ENCODE measurements at regions not wholly inside any gene's neighbourhood (a gene's known extent, or its start where the extent isn't known, plus 50 kb on each side); places are given as distances from the start of the nearest gene placed in this dataset.

- DNase-seq = no peak
Measured at GRCh38 chr10:62453274-62453673, 79.1 kb downstream of the ZNF365 start.

- no peak for DNase-seq
Measured at GRCh38 chr10:62454687-62455397, 80.7 kb downstream of the ZNF365 start.

- DNase-seq = no peak
Measured at GRCh38 chr10:62456611-62457101, 82.5 kb downstream of the ZNF365 start.

- no peak for DNase-seq
Measured at GRCh38 chr10:62457196-62457595, 83.0 kb downstream of the ZNF365 start.

GRCh38 chr10:62457598-62457997 is 83.4 kb downstream of the ZNF365 start:
- no peak for DNase-seq

GRCh38 chr10:62459072-62459471 is 84.9 kb downstream of the ZNF365 start:
- no peak for DNase-seq

GRCh38 chr10:62459500-62459899 is 85.3 kb downstream of the ZNF365 start:
- no peak for DNase-seq

GRCh38 chr10:62460393-62460792 is 86.2 kb downstream of the ZNF365 start:
- no peak for DNase-seq

- DNase-seq = no peak
Measured at GRCh38 chr10:62461120-62461519, 87.0 kb downstream of the ZNF365 start.

GRCh38 chr10:62462461-62462860 is 88.3 kb downstream of the ZNF365 start:
- DNase-seq = no peak

GRCh38 chr10:62463364-62463763 is 89.2 kb downstream of the ZNF365 start:
- no peak for DNase-seq

GRCh38 chr10:62464308-62464707 is 90.1 kb downstream of the ZNF365 start:
- no peak for DNase-seq

GRCh38 chr10:62466590-62466989 is 92.4 kb downstream of the ZNF365 start:
- no peak for DNase-seq

GRCh38 chr10:62467527-62467926 is 93.4 kb downstream of the ZNF365 start:
- DNase-seq = no peak

GRCh38 chr10:62471711-62472110 is 97.5 kb downstream of the ZNF365 start:
- DNase-seq = no peak

GRCh38 chr10:62473241-62473640 is 99.1 kb downstream of the ZNF365 start:
- no peak for DNase-seq

- DNase-seq = no peak
Measured at GRCh38 chr10:62475551-62475950, 101.4 kb downstream of the ZNF365 start.

- no peak for DNase-seq
Measured at GRCh38 chr10:62479523-62479922, 105.4 kb downstream of the ZNF365 start.

GRCh38 chr10:62480196-62480595 is 106.0 kb downstream of the ZNF365 start:
- no peak for DNase-seq

- no peak for DNase-seq
Measured at GRCh38 chr10:62482581-62482980, 108.4 kb downstream of the ZNF365 start.

GRCh38 chr10:62491597-62491996 is 117.4 kb downstream of the ZNF365 start:
- DNase-seq = no peak

- DNase-seq = no peak
Measured at GRCh38 chr10:62492012-62492869, 118.1 kb downstream of the ZNF365 start.

GRCh38 chr10:62492870-62493180 is 118.7 kb downstream of the ZNF365 start:
- no peak for DNase-seq

- no peak for DNase-seq
Measured at GRCh38 chr10:62496925-62497324, 122.8 kb downstream of the ZNF365 start.
